ENCODE measurements at regions not wholly inside any gene's neighbourhood (a gene's known extent, or its start where the extent isn't known, plus 50 kb on each side); places are given as distances from the start of the nearest gene placed in this dataset.

DNA sequence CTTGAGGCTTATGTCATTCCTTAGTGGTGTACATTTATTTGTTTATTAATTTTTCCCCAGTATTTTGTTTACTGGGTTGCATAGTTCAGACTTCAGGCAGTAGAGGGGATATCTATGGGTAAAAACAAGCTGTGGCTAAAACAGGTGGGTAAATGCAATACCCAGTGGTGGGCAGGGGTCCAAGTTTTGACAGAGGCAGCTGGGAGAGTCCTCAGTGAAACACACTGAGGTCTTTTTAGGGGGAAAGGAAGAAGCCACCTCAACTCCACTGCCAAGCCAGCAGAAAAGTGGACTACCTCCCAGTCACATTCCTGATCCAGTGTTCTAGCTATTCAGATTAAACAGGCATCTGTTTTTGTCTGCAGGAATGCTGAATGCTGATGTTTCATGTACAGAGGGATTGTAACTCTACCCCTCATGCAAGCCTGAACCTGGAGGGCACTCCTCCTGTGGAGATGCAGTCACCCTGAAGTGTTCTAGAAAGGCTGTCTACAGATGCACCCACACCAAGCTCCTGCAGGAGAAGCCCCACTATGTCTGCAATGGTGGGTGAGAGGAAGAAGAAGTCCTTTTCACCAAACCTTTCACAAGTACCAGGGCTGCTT lies 757.8 kb downstream of the INHBA start:
- DNase-seq (ENCODE audit: low spot score): no peak

- no peak for DNase-seq (ENCODE audit: low spot score)
These were observed 765.0 kb downstream of the INHBA start for GRCh38 chr7:40937879-40938278.

- DNase-seq (ENCODE audit: low spot score): no peak
These were observed 767.5 kb downstream of the INHBA start for GRCh38 chr7:40935435-40935834.

- DNase-seq (ENCODE audit: low spot score): no peak
These were observed 779.3 kb downstream of the INHBA start for GRCh38 chr7:40923626-40924025.

- DNase-seq (ENCODE audit: low spot score): peak; percentile 53
These were observed 780.6 kb downstream of the INHBA start for GRCh38 chr7:40922316-40922670.

- DNase-seq (ENCODE audit: low spot score): no peak
These were observed 781.1 kb downstream of the INHBA start for GRCh38 chr7:40921589-40922315.

DNA sequence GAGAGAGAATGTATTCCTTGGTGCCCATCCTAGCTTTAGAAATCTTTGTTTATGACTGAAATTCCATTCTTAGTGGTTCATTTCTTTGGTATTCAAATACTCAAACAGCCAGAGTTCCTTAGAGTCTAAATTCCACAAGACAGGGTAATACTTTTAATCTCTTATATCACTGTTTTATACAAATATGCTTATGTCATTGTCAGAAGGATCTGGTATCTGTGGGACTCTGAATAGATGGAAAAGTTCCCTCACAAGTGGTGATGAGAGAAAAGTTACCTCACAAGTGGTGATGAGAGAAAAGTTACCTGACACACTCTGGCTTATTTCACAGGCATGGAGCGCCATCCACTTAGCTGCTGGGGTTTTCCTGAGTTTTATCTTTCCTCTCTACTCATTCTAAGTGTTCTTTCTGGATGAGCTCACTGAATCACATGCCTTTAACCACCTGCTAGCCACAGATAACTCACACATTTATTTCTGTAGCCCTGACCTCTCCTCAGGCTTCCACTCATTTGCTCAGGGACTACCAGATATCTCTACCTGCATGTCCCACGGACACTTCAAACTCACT lies 784.0 kb downstream of the SUGCT start:
- DNase-seq (ENCODE audit: low spot score): peak; percentile 73

DNA sequence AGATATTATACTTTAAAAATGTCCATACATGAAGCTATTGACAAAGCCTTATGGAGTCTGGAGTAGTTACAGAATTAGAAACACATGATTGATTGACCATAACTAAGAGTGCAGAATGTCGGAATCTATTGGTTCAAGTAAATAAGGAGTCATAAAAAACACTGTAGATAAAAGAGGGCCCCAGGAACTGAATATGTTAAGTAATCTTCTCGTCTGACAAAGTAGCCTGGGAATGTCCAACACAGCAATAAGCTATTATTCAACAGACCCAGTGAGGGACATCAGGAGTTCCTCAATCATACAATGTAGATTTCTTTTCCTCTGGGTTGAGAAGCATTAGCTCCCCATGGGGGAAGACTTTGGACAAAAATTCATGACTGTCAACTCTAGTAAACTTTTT lies 782.0 kb downstream of the SUGCT start:
- DNase-seq (ENCODE audit: low spot score): no peak

- no peak for DNase-seq (ENCODE audit: low spot score)
These were observed 780.3 kb downstream of the SUGCT start for GRCh38 chr7:40915071-40915470.
